Immature natural killer cell (primary cell): ENCODE measurements at regions not wholly inside any gene's neighbourhood (a gene's known extent, or its start where the extent isn't known, plus 50 kb on each side); places are given as distances from the start of the nearest gene placed in this dataset.
"Not testable (repeated sequence)": the region's sequence is repeated elsewhere in the genome, so short reads cannot be mapped to it uniquely, and the experiment has no call there.

Source experiments
- DNase-seq, 3 donors: peaks; one replicate each; pipeline ENCODE4 v3.0.0; 2022; ENCODE audit warnings: mixed read lengths in 1 of 3
- H3K27ac Mint-ChIP-seq, 6 donors: one replicate each; pipeline ENCODE4 v1.8.0; 2020; ENCODE audit warnings: mixed read lengths in 6 of 6, mild to moderate bottlenecking in 5 of 6, inconsistent platforms in 4 of 6, moderate library complexity in 3 of 6
- H3K27me3 Mint-ChIP-seq, 3 donors: one replicate each; pipeline ENCODE4 v1.8.0; 2020 to 2021; ENCODE audit warnings: low read depth in 3 of 3, mild to moderate bottlenecking in 3 of 3, mixed read lengths in 3 of 3, moderate library complexity in 3 of 3, inconsistent platforms in 1 of 3
- H3K36me3 Mint-ChIP-seq, 3 donors: one replicate each; pipeline ENCODE4 v1.8.0; 2020; ENCODE audit warnings: mixed read lengths in 3 of 3, inconsistent platforms in 2 of 3, mild to moderate bottlenecking in 2 of 3
- H3K4me1 Mint-ChIP-seq, 2 donors: one replicate each; pipeline ENCODE4 v1.8.0; 2020; ENCODE audit warnings: inconsistent platforms in 2 of 2, mild to moderate bottlenecking in 2 of 2, mixed read lengths in 2 of 2, moderate library complexity in 1 of 2
- H3K4me3 Mint-ChIP-seq, 5 donors: one replicate each; pipeline ENCODE4 v1.8.0; 2020; ENCODE audit warnings: mild to moderate bottlenecking in 5 of 5, mixed read lengths in 5 of 5, inconsistent platforms in 3 of 5, moderate library complexity in 3 of 5
- H3K9me3 Mint-ChIP-seq, 6 donors: one replicate each; pipeline ENCODE4 v1.8.0; 2020; ENCODE audit warnings: mild to moderate bottlenecking in 6 of 6, mixed read lengths in 6 of 6, inconsistent platforms in 4 of 6, moderate library complexity in 3 of 6

- H3K4me1 Mint-ChIP-seq, H3K36me3 Mint-ChIP-seq: not testable (repeated sequence)
These were observed 856.1 kb downstream of the TTLL7 start for GRCh38 chr1:83142802-83143201.

GRCh38 chr1:83135524-83136157, 863.3 kb downstream of the TTLL7 start:
- not testable (repeated sequence) for H3K4me3 Mint-ChIP-seq, H3K36me3 Mint-ChIP-seq, H3K4me1 Mint-ChIP-seq, H3K27me3 Mint-ChIP-seq, H3K27ac Mint-ChIP-seq, DNase-seq
- H3K9me3 Mint-ChIP-seq, result peaks cover 3 to 31% (median 12%) of the 10 kb centered on the region in 6 donors

More at GRCh38 chr1:83142802-83143201, 856.1 kb downstream of the TTLL7 start:
- not testable (repeated sequence) for H3K27ac Mint-ChIP-seq, DNase-seq, H3K27me3 Mint-ChIP-seq, H3K4me3 Mint-ChIP-seq
- peaks cover 4 to 16% (median 8%) of the 10 kb centered on the region in 6 donors for H3K9me3 Mint-ChIP-seq

- H3K4me1 Mint-ChIP-seq, H3K4me3 Mint-ChIP-seq, H3K27ac Mint-ChIP-seq, H3K36me3 Mint-ChIP-seq, DNase-seq, H3K27me3 Mint-ChIP-seq: not testable (repeated sequence)
- peaks cover 5 to 36% (median 16%) of the 10 kb centered on the region in 6 donors for H3K9me3 Mint-ChIP-seq
These were observed 864.5 kb downstream of the TTLL7 start for GRCh38 chr1:83134322-83135014.

DNA sequence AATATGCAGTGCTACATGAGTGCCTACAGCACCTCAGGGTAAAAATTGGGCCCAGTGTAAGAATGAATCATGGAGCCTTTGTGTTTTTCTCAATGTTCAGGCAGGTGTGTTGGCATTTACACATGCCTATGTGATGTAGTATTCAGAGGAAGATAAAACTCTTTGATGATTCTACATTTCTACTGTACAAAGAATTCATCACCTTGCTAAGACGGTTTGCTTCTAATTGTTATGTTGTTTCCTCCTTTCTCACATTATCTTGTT, 867.3 kb downstream of the TTLL7 start:
- Mint-ChIP-seq H3K36me3 (no peaks in the 10 kb centered on the region), H3K4me1 (no peaks in the 10 kb centered on the region), H3K9me3 (peaks cover 5 to 34% (median 9%) of the 10 kb centered on the region in 6 donors), H3K27ac (no peak overlapping the region), H3K27me3 (no peaks in the 10 kb centered on the region), H3K4me3 (no peak overlapping the region)
- DNase-seq, result no peak

- Mint-ChIP-seq H3K9me3 (peaks cover 8 to 39% (median 11%) of the 10 kb centered on the region in 6 donors), H3K4me3 (no peak overlapping the region), H3K27me3 (no peaks in the 10 kb centered on the region), H3K36me3 (no peaks in the 10 kb centered on the region), H3K4me1 (no peaks in the 10 kb centered on the region), H3K27ac (no peak overlapping the region)
- DNase-seq, result no peak
These were observed 867.8 kb downstream of the TTLL7 start for GRCh38 chr1:83130886-83131691.

GRCh38 chr1:83129107-83129506, 869.8 kb downstream of the TTLL7 start:
- no peak overlapping the region for H3K27ac Mint-ChIP-seq

GRCh38 chr1:83125456-83125855, 873.5 kb downstream of the TTLL7 start:
- Mint-ChIP-seq H3K4me3 (no peak overlapping the region), H3K9me3 (peaks cover 5 to 28% (median 14%) of the 10 kb centered on the region in 6 donors), H3K27ac (no peak overlapping the region), H3K27me3 (peaks cover 0 to 2% (median 0%) of the 10 kb centered on the region in 3 donors), H3K4me1 (no peaks in the 10 kb centered on the region), H3K36me3 (no peaks in the 10 kb centered on the region)
- no peak for DNase-seq

More at GRCh38 chr1:83129107-83129506, 869.8 kb downstream of the TTLL7 start:
- H3K4me1 Mint-ChIP-seq, result no peaks in the 10 kb centered on the region
- H3K36me3 Mint-ChIP-seq, result no peaks in the 10 kb centered on the region
- DNase-seq, result no peak
- H3K9me3 Mint-ChIP-seq, result peaks cover 8 to 44% (median 15%) of the 10 kb centered on the region in 6 donors
- H3K27me3 Mint-ChIP-seq, result no peaks in the 10 kb centered on the region
- H3K4me3 Mint-ChIP-seq, result no peak overlapping the region

DNA sequence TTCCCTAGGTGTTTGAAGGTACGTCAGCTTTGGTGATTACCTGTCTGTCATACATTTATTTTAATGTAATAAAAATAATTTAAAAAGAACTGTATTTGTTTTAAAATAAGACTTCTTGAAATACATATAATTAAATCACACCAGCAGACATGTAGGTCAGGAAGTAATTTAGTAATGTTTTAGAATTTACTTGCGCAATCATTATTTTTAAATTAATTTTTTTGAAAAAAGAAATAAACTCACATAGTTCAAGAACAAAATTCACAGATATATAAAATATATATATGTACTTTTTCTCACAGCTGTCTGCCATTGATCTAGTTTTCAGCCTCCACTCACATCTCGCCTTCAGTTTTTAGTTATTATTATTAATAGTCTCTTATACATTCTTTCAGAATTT, 875.9 kb downstream of the TTLL7 start:
- H3K4me3 Mint-ChIP-seq, result no peak overlapping the region
- no peak overlapping the region for H3K27ac Mint-ChIP-seq
- H3K9me3 Mint-ChIP-seq, result peaks cover 2 to 38% (median 19%) of the 10 kb centered on the region in 6 donors
- no peaks in the 10 kb centered on the region for H3K4me1 Mint-ChIP-seq
- no peaks in the 10 kb centered on the region for H3K36me3 Mint-ChIP-seq
- peaks cover 0 to 2% (median 0%) of the 10 kb centered on the region in 3 donors for H3K27me3 Mint-ChIP-seq
- no peak for DNase-seq

DNA sequence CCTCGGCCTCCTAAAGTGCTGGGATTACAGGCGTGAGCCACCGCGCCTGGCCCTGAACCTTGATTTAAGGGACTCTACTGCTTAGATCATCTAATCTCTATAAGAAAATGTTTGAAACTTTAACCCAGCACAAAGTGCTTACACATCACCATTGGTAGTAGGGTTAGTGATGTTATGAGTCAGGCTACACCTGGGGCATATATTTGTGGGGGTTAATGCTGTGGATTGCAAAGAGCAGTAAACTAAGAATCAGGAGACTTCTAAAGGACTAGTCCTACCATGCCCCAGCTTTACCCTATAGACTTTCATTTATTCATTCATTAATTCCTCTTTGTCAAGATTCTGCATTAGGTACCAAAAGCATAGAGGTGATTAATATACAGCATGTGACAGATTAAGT, 880.5 kb downstream of the TTLL7 start:
- Mint-ChIP-seq H3K36me3 (no peaks in the 10 kb centered on the region), H3K4me1 (no peaks in the 10 kb centered on the region), H3K27me3 (peaks cover 0 to 2% (median 0%) of the 10 kb centered on the region in 3 donors), H3K4me3 (no peak overlapping the region), H3K9me3 (peaks cover 4 to 37% (median 12%) of the 10 kb centered on the region in 6 donors), H3K27ac (no peak overlapping the region)
- DNase-seq, result no peak

- H3K4me1 Mint-ChIP-seq, DNase-seq, H3K27me3 Mint-ChIP-seq, H3K27ac Mint-ChIP-seq, H3K4me3 Mint-ChIP-seq, H3K36me3 Mint-ChIP-seq: not testable (repeated sequence)
- peaks cover 4 to 35% (median 9%) of the 10 kb centered on the region in 6 donors for H3K9me3 Mint-ChIP-seq
These were observed 881.9 kb downstream of the TTLL7 start for GRCh38 chr1:83117030-83117429.

- Mint-ChIP-seq H3K27me3 (no peaks in the 10 kb centered on the region), H3K4me3 (no peak overlapping the region), H3K36me3 (no peaks in the 10 kb centered on the region), H3K9me3 (peaks cover 4 to 45% (median 14%) of the 10 kb centered on the region in 6 donors), H3K27ac (no peak overlapping the region), H3K4me1 (no peaks in the 10 kb centered on the region)
- DNase-seq, result no peak
These were observed 883.1 kb downstream of the TTLL7 start for GRCh38 chr1:83115785-83116184.

DNA sequence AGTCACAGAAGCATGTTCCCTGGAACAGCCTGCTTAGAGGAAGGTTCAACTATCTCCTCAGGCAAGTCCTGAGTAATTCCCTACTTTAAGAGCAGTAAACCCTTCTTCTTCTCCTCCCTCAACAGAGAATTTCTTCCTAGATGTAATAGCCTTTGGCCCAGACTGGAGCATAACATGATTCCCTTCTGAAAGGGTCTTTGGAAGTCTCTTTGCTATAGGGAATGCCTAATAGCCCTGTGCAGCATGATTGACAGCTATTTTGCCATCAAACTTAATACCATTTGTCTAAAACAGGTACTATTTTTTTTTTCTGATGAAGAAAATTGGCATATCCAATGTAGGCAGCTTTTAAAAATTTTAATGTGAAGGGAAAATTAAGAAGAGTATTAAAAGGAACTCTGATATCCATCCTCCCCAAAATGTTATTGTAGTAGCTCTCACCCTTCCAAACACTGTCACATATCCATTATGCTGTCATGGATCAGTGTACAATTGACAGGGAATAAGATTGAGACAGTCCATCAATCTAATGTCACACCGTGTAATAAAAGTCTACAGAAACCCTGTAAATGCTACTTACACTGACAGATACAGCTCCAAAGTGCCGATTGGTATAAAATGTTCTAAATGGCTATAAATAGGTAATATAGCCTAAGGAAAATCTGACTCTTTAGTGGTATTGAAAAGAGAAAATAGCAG, 884.6 kb downstream of the TTLL7 start:
- no peak for DNase-seq
- H3K4me3 Mint-ChIP-seq, result no peak overlapping the region
- peaks cover 6 to 51% (median 14%) of the 10 kb centered on the region in 6 donors for H3K9me3 Mint-ChIP-seq
- H3K36me3 Mint-ChIP-seq, result no peaks in the 10 kb centered on the region
- H3K27ac Mint-ChIP-seq, result no peak overlapping the region
- H3K27me3 Mint-ChIP-seq, result peaks cover 0 to 2% (median 0%) of the 10 kb centered on the region in 3 donors
- no peaks in the 10 kb centered on the region for H3K4me1 Mint-ChIP-seq

GRCh38 chr1:83113652-83114051, 885.3 kb downstream of the TTLL7 start:
- Mint-ChIP-seq H3K4me1 (no peaks in the 10 kb centered on the region), H3K27me3 (peaks cover 0 to 2% (median 0%) of the 10 kb centered on the region in 3 donors), H3K9me3 (peaks cover 3 to 46% (median 12%) of the 10 kb centered on the region in 6 donors), H3K4me3 (no peak overlapping the region), H3K36me3 (no peaks in the 10 kb centered on the region), H3K27ac (no peak overlapping the region)
- no peak for DNase-seq
